Body of pancreas (tissue), 4 donors: ENCODE measurements at regions not wholly inside any gene's neighbourhood (a gene's known extent, or its start where the extent isn't known, plus 50 kb on each side); places are given as distances from the start of the nearest gene placed in this dataset.

Source experiments
- ATAC-seq: fragments of 150-250 bp; one replicate; pipeline ENCODE4 v1.9.1; 2016
- DNase-seq, 4 donors: peaks; one replicate each; pipeline ENCODE4 v3.0.0-alpha.2; 2019
- H3K27ac ChIP-seq, 4 donors: fragments of 200-600 bp; sonication (generic); 1 replicate in 3 of 4; 2 replicates in 1 of 4; pipeline versions ENCODE4 v1.5.1 to v1.6.1; 2016 to 2019; ENCODE audit warnings: mild to moderate bottlenecking in 1 of 4, mixed read lengths in 1 of 4, moderate library complexity in 1 of 4
- H3K27me3 ChIP-seq, 2 donors: fragments of 200-600 bp; sonication (generic); one replicate each; pipeline ENCODE4 v1.6.0; 2016; ENCODE audit warnings: mild to moderate bottlenecking in 1 of 2
- H3K36me3 ChIP-seq, 2 donors: fragments of 200-600 bp; sonication (generic); replicated peaks in 1 of 2; 2 replicates each; pipeline ENCODE4 v1.5.1; 2016; ENCODE audit warnings: low read depth in 2 of 2; ENCODE audit not compliant: insufficient read depth in 1 of 2
- H3K4me1 ChIP-seq: fragments of 200-600 bp; sonication (generic); one replicate; pipeline ENCODE4 v1.6.0; 2016
- H3K4me3 ChIP-seq, 2 donors: fragments of 200-600 bp; sonication (generic); 1 replicate in 1 of 2; 2 replicates in 1 of 2; pipeline ENCODE4 v1.5.1; 2016 to 2019
- H3K9me3 ChIP-seq, 3 donors: fragments of 200-600 bp; sonication (generic); 1 replicate in 2 of 3; 2 replicates in 1 of 3; pipeline ENCODE4 v1.5.1; 2016
- CTCF ChIP-seq, 7 experiments: fragments of 450-650 bp in 4 of 7; fragments of 200-600 bp in 3 of 7; sonication (generic) in 3 of 7; IDR thresholded peaks; one replicate each; pipeline ENCODE4 v1.5.1; 2016 to 2019; ENCODE audit warnings: antibody characterized with exemption in 7 of 7
- POLR2A ChIP-seq, 3 donors: fragments of 450-650 bp; IDR thresholded peaks; one replicate each; pipeline ENCODE4 v1.6.1; 2016; ENCODE audit warnings: antibody characterized with exemption in 3 of 3, mild to moderate bottlenecking in 2 of 3
- WGBS, 2 donors: methylation state at CpG; one replicate each; pipeline ENCODE4 v1.1.5; 2017; 5-methylcytosine and 5-hydroxymethylcytosine counted together
- intact Hi-C: fragments of 100-400 bp; cut with DNase I; formaldehyde crosslinking; loops from one replicate; pipeline ENCODE4 v1.15.1; 2023

GRCh38 chr5:92980491-92980890 is 600.5 kb downstream of the NR2F1-AS1 start:
- intact Hi-C loops = no loop called here
- 63 to 66% methylated on average over 3 of the region's 3 CpGs for WGBS, 2 donors
- no peaks in the 10 kb centered on the region for H3K36me3 ChIP-seq
- TF ChIP-seq POLR2A (IDR thresholded peaks at IDR 0.05) (no peak), CTCF (IDR thresholded peaks at IDR 0.05) (no peak)
- no peak for ATAC-seq
- H3K4me3 ChIP-seq = no peak overlapping the region
- DNase-seq = no peak
- H3K9me3 ChIP-seq = no peaks in the 10 kb centered on the region
- H3K27me3 ChIP-seq = no peaks in the 10 kb centered on the region
- H3K4me1 ChIP-seq = no peaks in the 10 kb centered on the region
- no peak overlapping the region for H3K27ac ChIP-seq

- Histone ChIP-seq H3K9me3 (no peaks in the 10 kb centered on the region), H3K27ac (no peak overlapping the region), H3K27me3 (no peaks in the 10 kb centered on the region), H3K36me3 (no peaks in the 10 kb centered on the region), H3K4me1 (no peaks in the 10 kb centered on the region), H3K4me3 (no peak overlapping the region)
- WGBS, 2 donors = 39 to 41% methylated on average over 1 of the region's 1 CpG
- ATAC-seq (no peak), DNase-seq (no peak)
- TF ChIP-seq POLR2A (IDR thresholded peaks at IDR 0.05) = no peak
- no peak for TF ChIP-seq CTCF (IDR thresholded peaks at IDR 0.05)
- intact Hi-C loops = no loop called here
These were observed 601.3 kb downstream of the NR2F1-AS1 start for GRCh38 chr5:92979716-92980115.

- no peak for TF ChIP-seq POLR2A (IDR thresholded peaks at IDR 0.05)
- no peak for TF ChIP-seq CTCF (IDR thresholded peaks at IDR 0.05)
- 73 to 80% methylated on average over 3 of the region's 3 CpGs for WGBS, 2 donors
These were observed 603.0 kb downstream of the NR2F1-AS1 start for GRCh38 chr5:92977846-92978540.

GRCh38 chr5:92976156-92976555 is 604.9 kb downstream of the NR2F1-AS1 start:
- Histone ChIP-seq H3K9me3 (no peaks in the 10 kb centered on the region), H3K27me3 (no peaks in the 10 kb centered on the region), H3K36me3 (no peaks in the 10 kb centered on the region), H3K4me3 (no peak overlapping the region), H3K4me1 (no peaks in the 10 kb centered on the region), H3K27ac (no peak overlapping the region)
- intact Hi-C loops = no loop called here
- TF ChIP-seq CTCF (IDR thresholded peaks at IDR 0.05) = no peak
- no peak for TF ChIP-seq POLR2A (IDR thresholded peaks at IDR 0.05)
- WGBS, 2 donors = 53 to 55% methylated on average over 1 of the region's 1 CpG
- ATAC-seq (no peak), DNase-seq (no peak)

More at GRCh38 chr5:92977846-92978540, 603.0 kb downstream of the NR2F1-AS1 start:
- Histone ChIP-seq H3K36me3 (no peaks in the 10 kb centered on the region), H3K4me1 (no peaks in the 10 kb centered on the region), H3K4me3 (no peak overlapping the region), H3K27me3 (no peaks in the 10 kb centered on the region), H3K27ac (no peak overlapping the region), H3K9me3 (no peaks in the 10 kb centered on the region)
- no peak for ATAC-seq
- DNase-seq = no peak
- intact Hi-C loops = no loop called here

GRCh38 chr5:92969781-92970237 is 611.2 kb downstream of the NR2F1-AS1 start:
- DNase-seq = no peak
- no peaks in the 10 kb centered on the region for H3K4me1 ChIP-seq
- H3K36me3 ChIP-seq = no peaks in the 10 kb centered on the region
- no peaks in the 10 kb centered on the region for H3K9me3 ChIP-seq
- TF ChIP-seq POLR2A (IDR thresholded peaks at IDR 0.05) (no peak), CTCF (IDR thresholded peaks at IDR 0.05) (no peak)
- WGBS, 2 donors = 23 to 28% methylated on average over 2 of the region's 2 CpGs
- H3K4me3 ChIP-seq = no peak overlapping the region
- peak overlapping the region in 1 of 4 donors; percentile 32 for H3K27ac ChIP-seq
- no peaks in the 10 kb centered on the region for H3K27me3 ChIP-seq
- intact Hi-C loops = no loop called here
- ATAC-seq = no peak
